Tibial artery (tissue), 4 donors: ENCODE measurements at regions not wholly inside any gene's neighbourhood (a gene's known extent, or its start where the extent isn't known, plus 50 kb on each side); places are given as distances from the start of the nearest gene placed in this dataset.

Source experiments
- DNase-seq, 2 donors: peaks; one replicate each; pipeline ENCODE4 v3.0.0-alpha.2; 2019
- H3K27ac ChIP-seq, 2 donors: fragments of 200-600 bp; sonication (generic) in 1 of 2; 1 replicate in 1 of 2; 2 replicates in 1 of 2; pipeline ENCODE4 v1.5.1; 2018 to 2019; ENCODE audit warnings: mild to moderate bottlenecking in 1 of 2
- H3K27me3 ChIP-seq, 2 donors: fragments of 200-600 bp; sonication (generic) in 1 of 2; one replicate each; pipeline versions ENCODE4 v1.5.1 to v1.6.0; 2016 to 2019
- H3K36me3 ChIP-seq, 3 donors: fragments of 200-600 bp; sonication (generic) in 2 of 3; one replicate each; pipeline ENCODE4 v1.5.1; 2016 to 2019; ENCODE audit warnings: mild to moderate bottlenecking in 2 of 3
- H3K4me1 ChIP-seq, 4 donors: fragments of 200-600 bp; sonication (generic) in 2 of 4; 1 replicate in 3 of 4; 2 replicates in 1 of 4; pipeline ENCODE4 v1.5.1; 2016 to 2019
- H3K4me3 ChIP-seq, 2 donors: fragments of 200-600 bp; sonication (generic) in 1 of 2; 1 replicate in 1 of 2; 2 replicates in 1 of 2; pipeline ENCODE4 v1.5.1; 2018 to 2019; ENCODE audit warnings: mild to moderate bottlenecking in 2 of 2
- H3K9me3 ChIP-seq, 3 donors: fragments of 200-600 bp; sonication (generic) in 1 of 3; one replicate each; pipeline ENCODE4 v1.5.1; 2016 to 2019
- CTCF ChIP-seq, 2 experiments: fragments of 200-600 bp in 1 of 2; fragments of 450-650 bp in 1 of 2; IDR thresholded peaks; one replicate each; pipeline ENCODE4 v1.5.1; 2017 to 2019; ENCODE audit warnings: antibody characterized with exemption in 2 of 2, mild to moderate bottlenecking in 1 of 2, moderate library complexity in 1 of 2
- intact Hi-C: fragments of 100-400 bp; cut with DNase I; formaldehyde crosslinking; loops from one replicate; pipeline ENCODE4 v1.15.0; 2023; ENCODE audit warnings: low total_unique reads

- DNase-seq, result no peak
- Histone ChIP-seq H3K4me1 (no peaks in the 10 kb centered on the region), H3K27me3 (no peaks in the 10 kb centered on the region), H3K4me3 (no peak overlapping the region), H3K36me3 (no peaks in the 10 kb centered on the region), H3K9me3 (no peaks in the 10 kb centered on the region), H3K27ac (no peak overlapping the region)
- no peak for TF ChIP-seq CTCF (IDR thresholded peaks at IDR 0.05)
- intact Hi-C loops, result no loop called here
These were observed 180.6 kb upstream of the GRIA4 start for GRCh38 chr11:105429096-105429910.

GRCh38 chr11:105407101-105407500 lies 202.8 kb upstream of the GRIA4 start:
- DNase-seq, result no peak
- Histone ChIP-seq H3K27me3 (no peaks in the 10 kb centered on the region), H3K36me3 (no peaks in the 10 kb centered on the region), H3K4me3 (no peak overlapping the region), H3K27ac (no peak overlapping the region), H3K4me1 (no peaks in the 10 kb centered on the region), H3K9me3 (no peaks in the 10 kb centered on the region)
- intact Hi-C loops, result no loop called here
- TF ChIP-seq CTCF (IDR thresholded peaks at IDR 0.05), result no peak

- Histone ChIP-seq H3K4me1 (no peaks in the 10 kb centered on the region), H3K27me3 (no peaks in the 10 kb centered on the region), H3K36me3 (no peaks in the 10 kb centered on the region), H3K27ac (no peak overlapping the region), H3K4me3 (no peak overlapping the region), H3K9me3 (no peaks in the 10 kb centered on the region)
- no peak for DNase-seq
- no peak for TF ChIP-seq CTCF (IDR thresholded peaks at IDR 0.05)
- intact Hi-C loops, result no loop called here
These were observed 208.5 kb upstream of the GRIA4 start for GRCh38 chr11:105401269-105401809.

- H3K9me3 ChIP-seq, result no peaks in the 10 kb centered on the region
- H3K36me3 ChIP-seq, result no peaks in the 10 kb centered on the region
- DNase-seq, result no peak
- intact Hi-C loops, result no loop called here
- H3K27me3 ChIP-seq, result no peaks in the 10 kb centered on the region
- H3K27ac ChIP-seq, result no peak overlapping the region
- TF ChIP-seq CTCF (IDR thresholded peaks at IDR 0.05), result no peak
- H3K4me1 ChIP-seq, result no peaks in the 10 kb centered on the region
- H3K4me3 ChIP-seq, result no peak overlapping the region
These were observed 210.4 kb upstream of the GRIA4 start for GRCh38 chr11:105399511-105399910.

GRCh38 chr11:105398636-105399035 lies 211.2 kb upstream of the GRIA4 start:
- no peak for TF ChIP-seq CTCF (IDR thresholded peaks at IDR 0.05)
- DNase-seq, result no peak
- Histone ChIP-seq H3K4me3 (no peak overlapping the region), H3K27ac (no peak overlapping the region), H3K9me3 (no peaks in the 10 kb centered on the region), H3K36me3 (no peaks in the 10 kb centered on the region), H3K4me1 (no peaks in the 10 kb centered on the region), H3K27me3 (no peaks in the 10 kb centered on the region)
- intact Hi-C loops, result no loop called here
